Ammon's horn (tissue), 1 donor: ENCODE measurements at regions not wholly inside any gene's neighbourhood (a gene's known extent, or its start where the extent isn't known, plus 50 kb on each side); places are given as distances from the start of the nearest gene placed in this dataset.
"Not testable (repeated sequence)": the region's sequence is repeated elsewhere in the genome, so short reads cannot be mapped to it uniquely, and the experiment has no call there.

Experiments
- DNase-seq: peaks from one replicate; pipeline ENCODE4 v3.0.0-alpha.2; 2016; ENCODE audit warnings: low spot score

DNA sequence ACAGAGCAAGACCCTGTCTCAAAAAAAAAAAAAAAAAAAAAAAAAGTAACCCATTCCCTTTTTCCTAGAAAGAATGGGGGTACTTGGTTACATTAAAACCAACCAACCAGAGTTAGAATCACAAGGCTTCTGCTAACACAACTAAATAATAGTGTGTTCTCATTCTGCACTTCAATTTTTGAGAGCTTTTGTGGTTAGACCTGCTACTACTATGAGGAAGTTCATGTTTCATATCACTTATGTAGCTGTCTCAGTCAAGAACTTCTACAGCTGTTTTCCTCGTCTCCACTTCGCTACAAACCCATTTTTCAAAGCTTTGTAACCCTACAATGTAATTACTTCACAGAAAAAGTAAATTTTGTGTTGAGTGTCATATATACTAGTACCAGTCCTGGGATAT lies 58.3 kb downstream of the PDHA2 start:
- no peak for DNase-seq

DNA sequence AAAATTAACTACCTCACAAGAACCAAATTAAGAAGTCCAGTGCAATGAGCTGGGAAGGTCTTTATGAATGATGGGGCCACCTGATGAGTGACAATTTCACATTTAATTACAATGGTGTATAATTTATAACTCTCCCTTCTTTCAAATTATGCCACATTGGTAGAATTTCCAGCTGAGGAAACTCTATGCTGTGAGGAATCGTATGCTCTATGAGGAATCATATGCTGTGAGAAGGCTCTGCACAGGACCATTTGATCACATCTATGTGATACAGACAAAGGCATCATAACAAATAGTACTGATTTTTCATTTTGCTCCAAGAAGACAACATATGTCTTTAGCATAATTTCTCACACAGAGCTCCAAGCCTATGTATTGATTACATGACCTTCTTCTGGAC lies 69.3 kb downstream of the PDHA2 start:
- no peak for DNase-seq

DNA sequence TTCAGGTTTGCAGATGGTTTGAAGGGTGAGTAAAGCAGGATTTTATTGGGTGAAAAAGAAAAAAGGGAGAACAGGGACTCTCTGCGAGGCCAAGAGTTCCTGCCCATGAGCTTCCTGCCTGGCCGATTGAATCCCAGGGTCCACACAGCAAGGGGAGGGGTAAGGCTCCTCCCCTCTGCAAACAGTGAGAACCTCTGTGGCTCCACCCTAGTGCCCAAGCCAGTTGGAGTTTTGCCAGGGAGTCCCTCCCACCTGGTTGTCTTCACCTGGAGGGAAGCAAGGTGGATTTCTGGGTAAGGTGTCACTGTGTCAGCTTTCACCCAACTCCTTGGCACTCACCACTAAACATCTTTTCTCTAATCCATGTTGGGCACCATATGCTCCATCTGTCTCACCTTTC lies 70.9 kb downstream of the PDHA2 start:
- DNase-seq, result no peak

DNA sequence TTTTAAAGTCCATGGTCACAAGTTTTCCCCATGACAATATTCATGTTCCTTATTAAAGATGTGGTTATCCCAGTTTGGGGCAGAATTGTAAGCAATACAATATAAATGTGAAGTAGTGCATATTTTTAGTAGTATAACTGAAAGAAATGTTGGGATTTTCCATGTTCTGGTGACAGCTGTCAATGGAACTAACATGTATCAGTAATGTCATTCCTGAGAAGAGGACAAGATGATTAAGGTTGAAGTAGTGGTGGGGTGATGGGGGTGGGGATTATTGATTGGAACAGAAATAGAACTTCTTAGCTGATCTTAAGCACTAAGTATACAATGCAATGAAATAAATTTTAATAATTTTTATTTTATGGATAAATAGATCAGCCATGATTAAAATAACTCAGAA lies 81.6 kb downstream of the PDHA2 start:
- no peak for DNase-seq

DNA sequence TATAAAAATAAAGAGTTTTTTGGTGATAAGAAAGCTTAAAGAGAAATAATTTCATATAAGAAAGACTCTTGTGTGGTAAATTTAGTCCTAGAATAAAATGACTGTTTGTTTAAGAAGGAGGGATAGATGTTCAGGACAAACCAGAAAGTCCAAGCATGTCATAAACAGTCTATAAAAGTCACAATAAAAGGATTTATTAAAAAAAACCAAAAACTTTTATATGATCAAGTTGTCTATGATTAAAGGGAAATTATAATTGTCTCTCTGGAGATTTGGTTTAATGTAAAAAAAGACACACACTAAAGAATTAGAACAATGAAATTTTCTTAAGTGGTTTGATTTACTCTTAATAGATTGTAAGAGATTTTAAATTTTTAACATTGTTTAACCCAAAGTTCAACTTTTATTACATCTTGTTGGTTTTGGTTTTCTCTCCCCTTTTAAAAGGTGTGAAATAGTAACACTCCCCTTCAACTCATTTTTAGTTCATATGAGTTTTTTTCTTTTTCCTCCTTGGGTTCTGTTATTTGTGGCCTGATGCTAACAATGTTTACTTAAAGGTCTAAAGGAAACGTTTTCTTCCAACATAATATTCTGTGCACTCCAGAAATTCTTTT lies 89.7 kb downstream of the PDHA2 start:
- DNase-seq, result no peak

DNA sequence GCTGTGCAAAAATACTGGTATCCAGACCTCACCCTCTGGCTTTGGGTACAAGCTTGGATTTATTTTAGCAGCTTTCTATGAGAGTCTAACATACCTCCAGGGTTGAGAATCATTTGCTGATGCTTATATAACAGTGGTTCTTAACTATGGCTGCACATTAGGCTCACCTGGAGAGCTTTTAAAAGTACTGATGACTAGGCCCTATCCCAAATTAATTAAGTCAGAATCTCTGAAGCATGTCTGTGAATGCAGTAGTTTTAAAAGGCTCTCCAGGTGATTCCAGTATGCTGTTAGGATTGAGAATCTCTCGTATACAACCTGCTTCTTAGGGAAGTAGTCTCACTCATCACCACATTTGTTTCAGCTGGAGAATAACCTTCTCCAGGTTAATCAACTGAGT lies 99.2 kb downstream of the PDHA2 start:
- no peak for DNase-seq

DNA sequence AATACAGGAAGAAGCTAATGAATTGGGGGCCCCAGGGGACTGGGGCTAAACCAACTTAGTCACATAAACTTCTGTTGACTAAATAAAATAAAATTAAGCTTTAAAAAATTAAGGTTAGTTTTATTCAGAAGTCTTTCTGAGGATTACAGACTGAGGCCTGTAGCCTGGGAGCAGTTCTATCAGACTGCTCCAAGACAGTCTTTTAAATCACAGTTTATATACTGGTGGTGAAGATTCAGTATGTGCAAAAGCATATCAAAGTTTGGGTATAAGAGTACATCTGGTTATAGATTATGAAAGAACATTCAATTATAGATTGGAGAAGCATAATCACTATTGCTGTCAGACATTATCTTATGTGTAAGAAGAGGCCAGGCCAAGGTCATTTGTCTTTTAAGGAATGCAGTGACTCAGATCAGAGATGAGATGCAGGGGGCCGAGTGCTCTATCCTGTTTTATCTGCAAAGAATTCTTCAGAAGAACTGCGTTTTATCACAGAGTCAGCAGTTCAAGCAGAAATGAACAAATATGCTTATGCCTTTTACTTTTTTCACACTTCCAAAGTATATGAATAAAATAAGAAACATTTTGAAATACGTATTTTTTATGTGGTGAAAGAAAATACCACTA lies 109.4 kb downstream of the PDHA2 start:
- DNase-seq, result no peak

DNA sequence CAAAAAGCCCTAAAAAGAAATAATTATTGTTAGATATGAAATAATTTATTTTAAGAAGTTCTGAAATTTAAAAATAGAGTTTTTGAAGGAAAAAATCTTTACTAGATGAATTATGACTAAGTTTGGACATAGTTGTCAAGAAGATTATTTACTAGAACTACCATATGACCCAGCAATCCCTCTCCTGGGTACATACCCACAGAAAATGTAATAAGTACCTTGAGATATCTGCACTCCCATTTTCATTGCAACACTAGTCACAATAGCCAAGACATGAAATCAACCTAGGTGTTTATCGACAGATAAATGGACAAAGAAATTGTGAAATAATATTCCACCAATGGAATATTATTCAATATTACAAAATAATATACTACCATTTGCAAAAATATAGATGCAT lies 109.9 kb downstream of the PDHA2 start:
- no peak for DNase-seq

DNA sequence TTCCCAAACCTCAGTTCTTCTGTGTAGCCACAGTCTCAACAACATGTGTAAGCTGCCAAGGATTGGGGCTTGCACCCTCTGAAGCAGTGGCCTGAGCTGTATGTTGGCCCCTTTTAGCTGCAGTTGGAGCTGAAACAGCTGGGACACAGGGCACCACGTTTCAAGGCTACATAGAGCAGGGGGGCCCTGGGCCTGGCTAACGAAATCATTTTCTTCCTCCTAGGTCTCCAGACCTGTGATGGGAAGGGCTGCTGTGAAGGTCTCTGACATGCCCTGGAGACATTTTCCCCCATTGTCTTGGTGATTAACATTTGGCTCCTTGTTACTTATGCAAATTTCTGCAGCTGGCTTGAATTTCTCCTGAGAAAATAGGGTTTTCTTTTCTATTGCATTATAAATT lies 112.6 kb downstream of the PDHA2 start:
- DNase-seq, result not testable (repeated sequence)

DNA sequence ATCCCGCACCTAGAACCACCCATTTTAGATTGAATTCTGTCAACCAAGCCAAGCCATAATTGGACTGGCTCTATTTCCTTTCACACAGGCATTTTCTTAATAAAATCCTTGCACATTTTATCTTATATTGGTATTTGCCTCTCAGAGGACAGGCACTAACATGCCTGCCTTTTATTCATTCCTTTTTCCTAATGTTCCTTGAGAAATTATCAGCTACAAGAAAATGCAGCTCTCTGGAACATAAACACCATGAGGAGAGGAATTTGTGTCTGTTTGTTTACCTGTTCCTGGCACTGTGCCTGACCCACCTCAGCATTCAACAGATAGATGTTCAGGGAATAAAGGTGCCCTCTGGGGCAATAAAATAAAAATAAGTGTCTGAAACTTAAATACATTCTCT lies 116.2 kb downstream of the PDHA2 start:
- no peak for DNase-seq

DNA sequence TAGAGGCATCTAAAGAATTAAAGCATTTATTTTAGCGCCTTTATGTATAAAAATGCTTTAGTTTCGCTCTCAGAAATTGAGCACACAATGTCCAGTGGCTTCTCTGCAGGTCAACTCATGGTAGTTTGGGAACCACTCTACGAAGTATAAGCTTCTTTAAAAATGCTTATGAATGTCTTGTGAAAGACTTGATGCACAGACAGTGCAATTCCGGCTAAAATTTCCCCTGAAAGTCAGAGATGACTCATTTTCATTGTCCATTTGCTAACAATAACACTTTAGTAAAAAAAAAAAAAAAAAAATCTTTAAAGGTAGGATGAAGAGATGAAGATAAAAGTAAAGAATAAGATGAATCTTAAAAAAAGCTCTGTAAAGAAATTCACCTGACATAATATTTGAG lies 117.2 kb downstream of the PDHA2 start:
- DNase-seq, result no peak

DNA sequence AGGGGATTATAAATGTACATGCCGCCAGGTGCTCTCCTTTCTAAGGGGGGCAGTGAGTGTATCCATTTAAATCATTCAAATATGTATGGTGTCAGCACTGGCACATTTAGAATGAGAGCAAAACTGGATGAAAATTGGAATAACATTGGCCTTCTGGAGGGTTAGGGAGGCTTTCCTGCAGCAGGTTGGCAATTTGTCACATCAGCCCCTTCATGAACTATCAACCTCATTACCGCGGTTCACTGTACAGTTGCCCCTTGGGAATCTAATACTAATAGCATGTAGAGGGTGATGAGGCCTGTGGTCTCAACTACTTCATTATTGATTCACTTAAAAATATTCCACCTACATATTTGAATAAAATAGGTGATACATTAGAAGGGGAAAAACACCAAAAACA lies 117.9 kb downstream of the PDHA2 start:
- no peak for DNase-seq

DNA sequence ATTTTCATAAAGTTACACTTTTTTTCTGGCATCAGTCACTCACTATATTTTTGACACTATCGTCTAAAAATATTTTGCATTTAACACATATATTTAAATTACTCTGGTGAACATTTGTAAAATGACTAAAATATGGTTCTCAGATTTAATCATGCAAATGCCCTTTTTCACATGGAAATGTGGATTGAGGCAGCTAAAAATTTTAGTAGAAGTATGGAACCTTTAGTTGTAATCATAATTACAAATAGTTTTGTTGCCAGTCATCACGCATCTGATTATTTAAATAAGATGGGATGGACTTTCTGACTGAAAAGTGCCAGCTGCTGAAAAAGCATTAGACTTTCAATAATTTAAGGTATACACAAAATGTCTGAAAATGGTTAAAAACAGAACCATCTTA lies 119.3 kb downstream of the PDHA2 start:
- DNase-seq, result no peak

DNA sequence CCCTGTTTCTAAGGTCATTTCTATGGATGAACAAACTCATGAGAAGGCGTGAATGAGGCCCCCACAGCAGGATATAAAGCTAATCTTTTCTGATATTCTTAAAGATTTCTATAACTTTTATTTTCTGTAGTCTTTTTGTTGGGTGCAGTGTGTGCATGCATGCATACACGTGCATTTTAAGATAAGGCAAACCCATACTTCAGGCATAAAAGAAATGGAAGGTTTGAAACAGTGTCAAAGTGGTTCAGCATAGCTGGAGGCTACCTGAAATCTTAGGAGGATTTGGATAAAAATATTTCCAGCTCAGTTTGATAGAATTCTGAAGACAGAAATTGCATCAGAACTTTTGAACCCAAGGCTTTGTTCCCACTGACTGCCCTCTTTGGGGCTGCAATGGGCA lies 119.7 kb downstream of the PDHA2 start:
- DNase-seq, result no peak

DNA sequence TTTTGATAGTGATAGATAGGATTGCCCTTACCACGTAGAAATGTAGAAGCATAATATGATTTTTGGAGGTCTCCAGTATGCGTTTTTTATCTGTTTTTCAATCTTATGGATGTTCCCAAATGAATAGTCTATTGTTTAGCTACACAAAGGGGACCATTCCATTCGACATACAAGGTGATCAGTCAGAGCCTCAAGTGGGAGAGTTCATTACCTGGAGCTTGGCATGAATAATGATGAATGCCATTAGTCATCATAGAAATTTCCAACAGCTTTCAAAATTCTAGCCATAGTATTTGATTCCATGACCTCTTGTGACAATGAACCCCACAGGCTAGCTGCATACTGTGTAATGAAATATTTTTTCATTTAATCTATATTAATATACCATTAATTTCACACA lies 123.6 kb downstream of the PDHA2 start:
- DNase-seq, result no peak

DNA sequence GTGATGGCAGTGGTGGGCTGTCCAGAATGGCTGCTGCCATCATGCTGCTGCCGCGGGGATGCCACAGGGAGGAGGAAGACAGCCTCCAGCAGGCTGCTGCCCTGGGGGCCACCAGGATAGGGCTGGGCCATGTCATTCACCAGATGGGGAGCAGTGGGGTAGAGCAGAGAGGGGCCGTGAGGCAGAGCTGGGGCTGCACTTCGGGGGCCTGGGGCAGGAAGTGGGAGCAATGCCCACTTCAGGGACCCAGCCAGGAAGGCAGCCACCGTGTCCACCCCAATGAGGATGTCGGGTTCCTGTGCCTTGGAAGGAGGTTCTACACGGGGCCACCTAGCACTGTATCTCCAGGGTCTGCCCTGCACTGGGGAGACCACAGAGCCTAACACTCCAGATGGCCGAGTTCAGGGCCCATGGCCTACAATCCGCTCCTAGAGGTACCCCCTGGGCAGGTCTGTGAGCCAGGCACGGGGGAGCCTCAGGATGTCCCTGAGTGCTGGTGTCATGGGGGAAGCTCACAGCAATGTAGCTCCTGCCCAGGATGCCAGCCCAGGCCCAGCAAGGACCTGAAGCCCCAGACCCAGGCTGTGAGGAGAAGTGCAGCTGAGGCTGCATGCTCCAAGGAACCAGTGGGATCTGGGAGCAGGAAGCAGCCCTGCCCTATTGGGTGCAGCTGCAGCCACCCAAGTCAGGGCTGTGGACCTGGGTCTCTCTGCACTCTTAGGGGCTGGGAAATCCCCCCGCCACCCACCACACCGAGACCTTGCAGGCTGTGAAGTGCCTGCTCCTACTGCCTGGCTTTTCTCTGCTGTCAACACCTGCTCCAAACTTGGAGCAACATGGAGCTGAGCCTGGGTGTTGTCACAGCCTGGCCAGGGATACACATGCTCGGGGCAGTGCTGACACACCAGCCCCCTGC lies 140.3 kb downstream of the PDHA2 start:
- DNase-seq, result no peak

DNA sequence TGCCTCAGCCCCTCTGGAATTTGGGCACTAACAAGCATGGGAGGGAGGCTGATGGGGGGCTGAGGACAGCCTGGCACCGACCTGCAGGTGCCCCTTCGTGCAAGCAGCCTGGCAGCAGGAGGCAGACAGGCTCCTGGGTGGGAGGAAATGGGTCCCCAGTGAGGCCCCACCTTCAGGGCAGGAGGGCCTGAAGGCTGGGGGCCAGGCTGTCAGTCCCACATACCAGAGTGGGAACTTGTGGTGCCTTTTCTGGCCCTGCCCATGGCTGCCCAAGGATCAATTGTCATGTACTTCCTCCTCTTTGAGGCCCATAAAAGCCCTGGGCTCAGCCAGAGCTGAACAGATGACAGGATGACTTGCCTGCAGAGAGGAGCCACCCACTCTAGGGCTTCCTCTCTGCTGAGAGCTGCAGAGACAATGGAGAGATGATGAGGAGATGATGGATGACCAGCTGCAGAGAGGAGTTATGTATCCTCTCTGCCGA lies 141.0 kb downstream of the PDHA2 start:
- DNase-seq, result no peak

DNA sequence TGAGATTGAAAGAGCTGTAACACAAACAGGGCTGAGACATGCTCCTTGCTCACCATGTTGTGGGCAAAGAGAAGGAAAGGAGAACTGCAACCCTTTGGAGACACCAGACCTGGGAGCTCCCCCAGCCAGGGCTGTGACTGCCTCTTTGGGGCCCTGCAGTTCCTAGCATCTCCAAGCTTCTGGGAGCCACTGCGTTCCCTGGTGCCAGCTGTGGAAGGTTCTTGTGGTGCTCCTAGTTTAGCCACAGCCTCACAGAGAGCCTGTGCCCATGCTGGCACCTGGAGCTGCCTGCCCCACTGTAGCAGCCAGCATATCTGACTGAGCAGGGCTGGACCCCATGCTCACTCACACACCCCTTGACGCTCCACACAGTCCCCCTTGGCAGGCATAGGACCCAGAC lies 141.7 kb downstream of the PDHA2 start:
- no peak for DNase-seq

DNA sequence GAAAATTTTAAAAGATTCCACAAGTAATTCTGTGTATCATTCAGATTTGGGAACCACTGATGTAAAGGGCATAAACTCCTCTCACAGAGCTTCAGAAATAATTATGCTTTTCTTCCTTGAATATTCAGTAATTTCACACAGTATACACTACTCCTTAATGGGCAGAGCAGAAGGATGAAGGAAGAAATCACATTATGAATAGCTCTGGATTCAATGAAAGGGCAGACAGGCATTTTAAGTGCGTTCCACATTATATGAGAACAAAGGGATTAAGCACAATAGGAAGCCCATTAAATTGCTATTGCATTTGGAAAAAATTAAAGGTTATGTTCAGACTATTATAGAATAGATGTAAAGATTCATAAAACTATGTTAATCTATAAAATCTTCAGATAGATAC lies 142.6 kb downstream of the PDHA2 start:
- DNase-seq, result no peak

DNA sequence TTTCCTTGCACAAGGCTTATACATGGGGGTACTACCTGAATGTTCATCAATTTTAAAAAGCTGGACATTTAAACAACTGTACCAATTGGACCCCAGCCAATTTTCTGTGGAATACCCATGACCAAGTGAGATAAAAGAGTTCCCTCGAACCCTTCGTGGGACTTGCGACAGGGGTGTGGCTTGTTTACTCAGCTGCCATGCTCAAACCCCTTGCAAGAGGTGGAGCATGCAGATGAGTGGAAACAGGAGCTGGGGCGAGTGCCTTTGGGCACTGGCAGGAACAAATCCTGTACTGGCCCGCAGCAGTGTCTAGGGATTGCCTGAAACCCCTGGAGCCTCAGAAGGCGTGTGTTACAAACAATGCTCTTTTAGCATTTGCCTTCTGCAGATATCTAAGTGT lies 144.2 kb downstream of the PDHA2 start:
- no peak for DNase-seq

DNA sequence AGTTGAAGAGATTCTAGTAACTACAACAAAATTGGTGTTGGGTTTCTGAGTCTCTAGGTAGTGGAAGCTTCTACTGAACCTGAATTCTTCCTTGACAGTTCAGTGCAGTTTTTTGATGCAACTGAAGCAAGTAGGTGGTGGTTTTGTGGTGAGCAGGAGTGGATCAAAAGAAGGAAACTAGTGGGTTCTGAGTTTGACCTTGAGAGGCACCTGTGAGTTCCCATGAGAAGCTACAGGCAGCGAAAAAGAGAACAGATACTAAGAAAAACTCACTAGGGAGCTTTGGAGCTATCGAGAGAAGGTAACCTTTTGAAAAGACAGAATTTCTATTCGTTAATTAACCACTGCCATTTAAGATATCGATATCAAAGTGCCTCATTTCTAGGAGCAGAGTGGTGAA lies 145.2 kb downstream of the PDHA2 start:
- DNase-seq, result no peak

DNA sequence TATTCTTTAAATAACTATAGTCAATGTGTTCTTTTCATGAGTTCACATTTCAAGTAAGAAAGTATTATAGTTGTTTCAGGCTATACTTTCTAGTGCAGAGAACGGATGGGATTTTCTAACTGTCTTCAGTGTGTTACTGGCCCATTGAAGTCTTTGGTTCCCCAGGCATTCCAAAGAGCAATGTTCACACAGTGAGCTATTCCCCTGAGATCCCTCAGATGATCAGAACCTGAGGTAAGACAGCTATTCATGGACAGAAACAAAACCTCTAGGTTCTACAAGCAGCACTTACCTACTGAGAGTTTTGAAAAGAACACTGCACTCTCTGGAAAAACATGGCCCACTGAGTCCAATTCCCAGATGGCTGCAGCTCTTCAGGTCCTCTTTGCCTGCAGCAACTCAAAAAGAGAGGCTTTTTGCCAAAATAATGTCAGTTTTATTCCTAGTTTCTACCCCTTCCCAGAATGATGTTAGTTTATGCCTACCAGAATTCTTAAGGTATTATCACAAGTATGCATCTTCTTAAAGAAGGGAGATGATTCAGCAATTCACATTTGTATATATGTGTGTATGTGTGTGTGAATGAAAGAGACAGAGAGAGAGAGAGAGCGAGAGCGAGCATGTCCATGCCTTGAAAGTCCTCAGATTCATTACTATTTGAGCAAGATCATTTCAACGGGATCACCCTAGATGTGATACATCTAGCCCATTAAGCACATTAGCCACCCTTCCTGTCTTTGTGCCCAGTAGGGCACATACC lies 146.1 kb downstream of the PDHA2 start:
- no peak for DNase-seq
